GM19467 (cell line): ENCODE measurements at regions not wholly inside any gene's neighbourhood (a gene's known extent, or its start where the extent isn't known, plus 50 kb on each side); places are given as distances from the start of the nearest gene placed in this dataset.
"Not testable (repeated sequence)": the region's sequence is repeated elsewhere in the genome, so short reads cannot be mapped to it uniquely, and the experiment has no call there.

Experiments
- ATAC-seq: cut with Tn5 transposase; IDR thresholded peaks from one replicate; pipeline ENCODE4 v1.9.1; 2021; ENCODE audit warnings: mild to moderate bottlenecking, moderate library complexity; ENCODE audit not compliant: unreplicated experiment

- ATAC-seq: no peak
Observed at GRCh38 chr16:58863042-58863441, 128.9 kb upstream of the GOT2 start.

GRCh38 chr16:58862334-58863021, 128.4 kb upstream of the GOT2 start:
- ATAC-seq: no peak

GRCh38 chr16:58859958-58860669, 126.0 kb upstream of the GOT2 start:
- ATAC-seq: no peak

- ATAC-seq: not testable (repeated sequence)
Observed at GRCh38 chr16:58858577-58858976, 124.5 kb upstream of the GOT2 start.

- no peak for ATAC-seq
Observed at GRCh38 chr16:58855291-58855863, 121.3 kb upstream of the GOT2 start.

- ATAC-seq: peak; percentile 70
Observed at GRCh38 chr16:58853854-58854791, 120.0 kb upstream of the GOT2 start.

- ATAC-seq: no peak
Observed at GRCh38 chr16:58850678-58851020, 116.5 kb upstream of the GOT2 start.

GRCh38 chr16:58850019-58850677, 116.0 kb upstream of the GOT2 start:
- no peak for ATAC-seq

- no peak for ATAC-seq
Observed at GRCh38 chr16:58848662-58849002, 114.5 kb upstream of the GOT2 start.

GRCh38 chr16:58847902-58848661, 114.0 kb upstream of the GOT2 start:
- no peak for ATAC-seq

- ATAC-seq: not testable (repeated sequence)
Observed at GRCh38 chr16:58846226-58846625, 112.1 kb upstream of the GOT2 start.

- ATAC-seq: peak; percentile 58
Observed at GRCh38 chr16:58843675-58844074, 109.6 kb upstream of the GOT2 start.

- peak; percentile 55 for ATAC-seq
Observed at GRCh38 chr16:58842746-58843145, 108.6 kb upstream of the GOT2 start.

GRCh38 chr16:58842156-58842555, 108.0 kb upstream of the GOT2 start:
- peak; percentile 45 for ATAC-seq

GRCh38 chr16:58837950-58838349, 103.8 kb upstream of the GOT2 start:
- ATAC-seq: no peak

GRCh38 chr16:58836427-58836826, 102.3 kb upstream of the GOT2 start:
- ATAC-seq: no peak

GRCh38 chr16:58832386-58832895, 98.3 kb upstream of the GOT2 start:
- ATAC-seq: no peak

GRCh38 chr16:58831386-58831785, 97.3 kb upstream of the GOT2 start:
- no peak for ATAC-seq

GRCh38 chr16:58828901-58829545, 94.9 kb upstream of the GOT2 start:
- no peak for ATAC-seq
